Tongue (tissue), 1 donor: ENCODE measurements at regions not wholly inside any gene's neighbourhood (a gene's known extent, or its start where the extent isn't known, plus 50 kb on each side); places are given as distances from the start of the nearest gene placed in this dataset.

Experiments used
- DNase-seq: peaks from one replicate; pipeline ENCODE4 v3.0.0-alpha.2; 2015

DNA sequence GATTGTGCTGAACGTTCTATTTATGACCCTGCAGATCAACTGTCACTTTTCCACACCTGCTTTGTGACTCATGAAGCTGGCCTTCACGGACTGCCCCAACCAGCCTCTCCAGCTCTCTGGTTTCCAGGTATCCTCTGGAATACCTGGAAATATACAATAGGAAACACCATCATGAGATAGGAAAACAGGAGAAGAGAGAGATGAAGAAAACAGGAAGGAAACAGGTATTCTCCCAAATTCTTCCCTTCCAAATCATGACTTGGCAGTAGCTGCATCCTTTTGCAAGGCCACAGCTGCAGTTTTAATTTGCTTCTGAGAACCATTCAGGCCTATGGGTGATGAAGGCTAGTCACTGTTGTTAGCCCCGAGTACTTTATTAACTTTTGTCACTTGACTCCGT, 909.1 kb downstream of the EPHA3 start:
- DNase-seq, result no peak

GRCh38 chr3:90018779-90019178, 911.4 kb downstream of the EPHA3 start:
- no peak for DNase-seq

DNA sequence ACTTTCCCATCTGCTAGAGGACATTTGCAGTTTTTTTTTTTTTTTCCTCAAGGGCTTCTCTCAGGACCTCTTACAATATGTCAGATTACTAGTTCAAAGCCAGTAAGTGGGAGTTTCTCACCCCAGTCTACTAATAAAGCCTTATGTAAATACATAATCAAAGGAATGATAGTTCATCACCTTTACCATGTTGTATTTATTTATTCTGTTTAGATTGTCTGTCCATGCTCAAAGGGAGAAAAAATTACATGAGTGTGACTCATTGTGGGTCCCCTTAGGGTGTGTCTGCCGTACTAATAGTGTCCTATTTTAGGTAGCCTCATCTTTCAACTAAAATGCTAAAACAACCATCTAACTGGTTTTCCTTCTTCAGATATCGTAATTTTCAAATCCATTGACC, 917.6 kb downstream of the EPHA3 start:
- no peak for DNase-seq

- no peak for DNase-seq
Measured at GRCh38 chr3:90026406-90026805, 919.0 kb downstream of the EPHA3 start.

DNA sequence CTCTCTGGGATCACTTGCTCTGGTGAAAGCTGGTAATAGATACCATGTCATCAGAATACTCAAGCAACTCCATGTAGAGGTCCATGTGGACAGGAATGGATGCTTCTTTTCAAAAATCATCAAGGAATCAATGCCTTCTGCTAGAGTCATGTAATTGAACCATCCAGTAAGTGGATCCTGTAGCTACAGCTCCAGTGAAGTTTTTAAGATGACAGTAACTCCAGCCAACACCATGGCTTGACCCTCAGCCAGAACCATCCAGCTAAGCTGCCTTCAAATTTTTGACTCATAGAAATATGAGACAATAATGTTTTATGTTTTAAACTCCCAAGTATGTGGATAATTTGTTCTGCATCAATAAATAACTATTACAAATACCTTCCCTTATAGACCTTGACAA, 923.7 kb downstream of the EPHA3 start:
- DNase-seq, result no peak

DNA sequence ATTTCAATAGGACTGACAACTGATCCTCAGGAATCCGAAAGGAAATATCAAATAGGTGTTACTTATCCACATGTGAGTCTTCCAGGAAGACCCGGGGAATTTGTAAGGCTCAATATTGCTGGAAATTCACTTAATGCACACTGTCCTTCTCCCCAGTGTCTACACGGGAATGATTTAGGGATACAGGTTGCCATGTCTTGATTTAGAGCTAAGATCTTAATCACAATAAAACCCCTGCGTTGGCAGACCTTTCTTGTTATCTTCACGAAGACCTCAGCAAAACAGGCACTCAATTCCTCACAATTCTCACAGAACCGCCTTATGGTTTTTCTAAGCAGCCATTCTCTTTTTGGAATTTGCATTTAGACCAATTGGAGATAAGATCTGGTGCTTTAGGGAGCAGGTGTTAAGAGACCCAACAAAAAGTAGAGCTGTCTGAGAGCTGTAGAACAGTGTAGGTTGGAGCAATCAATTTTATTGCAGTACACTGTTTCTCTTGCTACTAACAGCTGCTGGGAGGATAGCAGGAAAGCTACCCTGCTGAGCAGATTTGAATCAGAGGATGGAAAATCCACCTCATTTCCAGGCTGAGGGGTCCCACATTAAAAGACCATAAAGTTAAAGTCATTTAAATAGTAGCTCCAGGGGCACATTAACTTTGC, 925.7 kb downstream of the EPHA3 start:
- no peak for DNase-seq

GRCh38 chr3:90034038-90034437, 926.6 kb downstream of the EPHA3 start:
- DNase-seq, result peak; percentile 67

- peak; percentile 69 for DNase-seq
Measured at GRCh38 chr3:90035643-90036042, 928.2 kb downstream of the EPHA3 start.

GRCh38 chr3:90036939-90037469, 929.6 kb downstream of the EPHA3 start:
- DNase-seq, result no peak

GRCh38 chr3:90039994-90040393, 932.6 kb downstream of the EPHA3 start:
- no peak for DNase-seq

DNA sequence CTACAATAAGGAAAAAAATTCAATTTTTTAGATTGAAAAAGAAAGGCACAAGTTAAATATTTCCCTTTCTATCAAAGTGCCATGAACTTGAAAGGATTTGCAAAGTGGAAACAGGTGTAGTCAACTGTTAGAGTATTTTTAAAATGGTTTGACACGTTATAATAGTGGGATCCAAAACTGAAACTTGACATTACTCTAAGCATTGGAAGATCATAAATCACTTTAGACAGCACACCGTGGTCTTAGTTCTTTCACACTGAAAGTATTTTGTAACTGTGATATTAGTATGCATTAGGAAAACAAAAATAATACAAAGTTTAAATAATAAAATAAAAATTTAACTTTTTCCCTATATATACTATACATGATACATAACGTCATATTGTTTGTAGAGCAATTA, 933.1 kb downstream of the EPHA3 start:
- DNase-seq, result no peak

DNA sequence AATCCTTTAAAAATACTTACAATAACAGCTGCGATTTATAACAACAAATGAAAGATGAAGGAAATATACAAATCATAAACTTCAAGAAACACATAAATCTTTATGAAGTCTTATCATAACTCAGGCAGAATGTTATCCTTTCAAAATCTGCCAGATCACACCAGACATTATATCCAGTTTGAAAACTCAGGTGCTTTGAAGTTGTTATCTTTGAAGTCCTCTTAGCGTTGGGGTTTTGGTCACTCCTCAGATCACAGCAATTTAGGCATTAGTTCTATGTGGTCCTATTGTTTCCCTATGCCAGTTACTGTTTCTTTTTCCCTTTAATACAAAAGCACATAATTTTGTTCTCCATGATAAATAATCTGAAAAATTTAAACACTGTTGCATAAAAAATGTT, 934.6 kb downstream of the EPHA3 start:
- no peak for DNase-seq

DNA sequence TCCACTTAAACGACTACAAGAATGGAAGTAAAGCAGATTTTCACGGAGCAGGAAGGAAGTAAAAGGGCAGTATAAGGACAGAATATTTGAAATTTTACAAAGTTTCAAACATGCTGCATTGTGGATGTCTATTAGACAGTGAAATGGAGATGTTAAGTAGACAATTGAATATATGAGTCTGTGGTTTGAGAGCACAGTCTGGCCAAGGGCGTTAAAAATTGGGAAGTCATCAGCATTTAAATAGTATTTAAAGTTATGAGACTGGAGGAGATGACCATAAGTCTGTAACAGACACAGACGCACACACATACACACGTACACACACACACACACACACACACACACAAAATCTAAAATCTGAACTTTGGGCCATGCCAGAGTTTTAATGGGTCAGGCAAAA, 935.9 kb downstream of the EPHA3 start:
- DNase-seq, result no peak

GRCh38 chr3:90044084-90044816, 936.8 kb downstream of the EPHA3 start:
- DNase-seq, result no peak

DNA sequence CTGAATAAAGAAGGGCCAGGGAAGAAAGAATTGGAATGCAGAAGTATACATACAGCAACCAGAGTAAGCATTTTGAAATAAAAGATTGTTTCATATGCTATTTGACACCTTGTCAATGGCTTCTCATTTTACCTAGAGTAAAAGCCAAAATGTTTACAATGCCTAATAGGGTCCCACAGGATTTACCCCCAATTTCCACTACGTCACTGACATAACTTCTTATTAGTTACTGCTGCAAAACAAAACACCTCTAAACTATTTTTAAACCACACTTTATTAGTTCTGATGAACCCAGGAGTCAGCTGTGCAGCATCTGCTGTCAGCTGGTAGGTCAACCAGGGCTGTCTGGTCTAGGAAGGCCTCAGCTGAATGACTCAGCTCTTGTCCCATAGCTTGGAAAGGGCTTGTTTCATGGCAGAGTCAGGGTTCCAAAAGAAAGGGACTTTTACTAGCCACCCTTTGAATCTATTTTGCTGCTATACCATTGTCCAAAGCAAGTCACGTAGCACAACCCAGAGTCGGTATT, 945.1 kb downstream of the EPHA3 start:
- DNase-seq, result peak; percentile 41

GRCh38 chr3:90054311-90054710, 946.9 kb downstream of the EPHA3 start:
- no peak for DNase-seq

- no peak for DNase-seq
Measured at GRCh38 chr3:90055666-90056065, 948.2 kb downstream of the EPHA3 start.

DNA sequence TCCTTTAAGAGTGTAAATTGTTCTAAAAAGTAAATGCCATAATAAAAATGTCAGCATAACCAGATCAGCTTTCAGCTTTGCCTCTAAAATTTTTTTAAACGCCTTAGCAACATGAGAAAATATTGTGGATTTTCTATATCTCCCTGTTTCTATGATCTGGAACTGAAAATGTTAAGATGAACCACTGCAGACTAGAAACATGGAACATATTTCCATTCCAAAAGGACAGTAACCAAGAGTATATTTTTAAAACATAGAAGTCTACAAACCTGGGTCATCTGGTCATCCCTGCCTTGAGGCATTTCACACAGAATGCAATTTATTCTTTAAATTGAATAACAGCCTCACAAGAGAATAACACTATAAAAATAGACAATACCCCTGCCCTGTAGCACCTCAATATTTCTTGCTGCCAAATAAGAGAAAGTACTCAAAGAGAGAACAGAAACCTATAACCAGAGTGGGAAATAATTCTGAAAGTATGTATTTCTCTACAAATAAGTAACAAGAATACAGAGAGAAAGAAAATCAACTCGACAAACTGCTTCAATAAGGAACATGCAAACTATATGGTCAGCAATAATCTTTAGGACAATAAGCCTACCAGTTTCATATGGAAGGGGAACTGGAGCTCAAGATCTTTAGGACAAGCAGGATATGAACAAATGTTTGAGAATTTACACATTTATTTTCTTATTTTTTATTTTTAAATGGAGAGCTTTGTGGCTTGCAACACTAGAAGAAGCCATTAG, 949.0 kb downstream of the EPHA3 start:
- DNase-seq, result no peak

- DNase-seq, result no peak
Measured at GRCh38 chr3:90062016-90062415, 954.6 kb downstream of the EPHA3 start.

DNA sequence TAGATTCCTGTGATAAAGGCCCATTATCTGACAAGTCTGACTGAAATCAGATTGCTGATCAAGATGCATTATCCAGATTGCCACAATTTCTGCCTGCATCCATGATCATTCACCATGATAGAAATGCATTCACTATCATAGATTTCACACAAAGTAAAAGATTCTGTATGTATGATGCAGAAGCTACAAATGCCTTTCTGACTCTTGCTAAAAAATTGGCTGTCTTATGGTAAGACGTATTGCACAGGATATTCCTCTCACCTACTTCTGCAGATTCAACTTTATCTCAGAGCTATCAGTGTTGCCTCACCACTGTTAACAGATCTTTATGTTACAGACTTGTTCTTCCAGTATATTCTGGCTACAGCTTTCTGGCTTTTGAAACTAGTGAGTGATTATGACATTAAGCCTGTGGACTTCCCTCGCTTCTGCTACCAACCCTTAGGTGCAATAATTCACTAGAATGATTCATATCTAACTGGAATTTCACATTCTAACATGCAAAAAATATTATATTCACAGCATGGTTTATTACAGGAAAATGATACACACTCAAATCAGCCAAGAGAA, 955.3 kb downstream of the EPHA3 start:
- DNase-seq, result no peak

DNA sequence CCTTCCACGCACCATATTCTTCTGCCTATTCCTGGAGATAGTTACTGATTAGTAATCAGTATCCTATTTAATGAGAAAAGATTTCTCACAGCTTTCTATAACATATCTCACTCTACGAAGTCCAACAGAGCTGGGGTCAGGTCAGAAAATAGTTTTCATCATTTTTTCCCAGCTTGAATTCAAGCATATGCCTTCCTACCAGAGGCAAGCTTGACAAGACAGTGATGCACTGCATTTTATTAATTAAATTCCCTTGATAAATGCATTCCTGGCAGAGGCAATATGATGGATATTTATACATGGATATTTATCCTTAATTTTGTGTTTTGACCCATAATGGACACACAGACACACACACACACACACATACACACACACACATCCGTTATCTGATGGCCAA, 961.4 kb downstream of the EPHA3 start:
- no peak for DNase-seq

GRCh38 chr3:90069748-90070147, 962.3 kb downstream of the EPHA3 start:
- no peak for DNase-seq

DNA sequence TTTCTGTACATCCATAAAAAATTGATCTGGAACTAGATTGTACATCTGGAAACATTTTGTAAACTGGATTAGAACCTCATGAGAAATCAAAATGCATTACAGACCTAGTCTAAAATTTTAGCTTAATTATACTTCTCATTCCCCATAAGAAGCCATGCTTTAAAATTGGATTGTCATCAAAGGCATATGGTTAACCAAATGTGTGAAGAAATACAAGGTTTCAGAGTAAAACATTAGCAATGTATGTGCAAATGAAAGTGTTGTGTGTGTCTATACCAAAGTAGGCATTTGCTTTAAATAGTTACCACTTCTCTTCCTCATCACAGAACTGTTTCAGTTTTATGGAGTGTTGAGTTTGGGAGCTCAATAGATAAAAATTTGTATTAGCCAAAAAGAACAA, 968.7 kb downstream of the EPHA3 start:
- DNase-seq, result no peak
